DMS114 treated with DMSO at 0.1 percent for 48 hours (cell line): ENCODE measurements at regions not wholly inside any gene's neighbourhood (a gene's known extent, or its start where the extent isn't known, plus 50 kb on each side); places are given as distances from the start of the nearest gene placed in this dataset.
A peak's percentile ranks its signal among the peaks of the same experiment; 100 is the strongest.

Source experiments
- DNase-seq: peaks from one replicate; lab custom pipeline; 2025; ENCODE audit not compliant: unreplicated experiment; lab: John Stamatoyannopoulos, UW

GRCh38 chr15:35320158-35320780 is 225.7 kb downstream of the DPH6 start:
- DNase-seq, result no peak

DNA sequence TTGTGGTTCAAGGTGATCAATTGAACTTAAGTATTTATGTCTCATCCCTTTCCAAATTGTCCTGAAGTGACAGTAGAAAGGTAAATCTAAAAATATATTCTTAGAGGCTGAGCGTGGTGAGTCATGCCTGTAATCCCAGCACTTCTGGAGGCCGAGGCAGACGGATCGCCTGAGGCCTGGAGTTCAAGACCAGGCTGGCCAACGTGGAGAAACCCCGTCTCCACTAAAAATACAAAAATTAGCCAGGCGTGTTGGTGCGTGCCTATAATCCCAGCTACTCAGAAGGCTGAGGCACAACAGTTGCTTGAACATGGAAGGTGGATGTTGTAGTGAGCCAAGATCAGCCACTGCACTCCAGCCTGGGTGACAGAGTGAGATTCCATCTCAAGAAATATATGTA is 226.6 kb downstream of the DPH6 start:
- DNase-seq, result no peak

DNA sequence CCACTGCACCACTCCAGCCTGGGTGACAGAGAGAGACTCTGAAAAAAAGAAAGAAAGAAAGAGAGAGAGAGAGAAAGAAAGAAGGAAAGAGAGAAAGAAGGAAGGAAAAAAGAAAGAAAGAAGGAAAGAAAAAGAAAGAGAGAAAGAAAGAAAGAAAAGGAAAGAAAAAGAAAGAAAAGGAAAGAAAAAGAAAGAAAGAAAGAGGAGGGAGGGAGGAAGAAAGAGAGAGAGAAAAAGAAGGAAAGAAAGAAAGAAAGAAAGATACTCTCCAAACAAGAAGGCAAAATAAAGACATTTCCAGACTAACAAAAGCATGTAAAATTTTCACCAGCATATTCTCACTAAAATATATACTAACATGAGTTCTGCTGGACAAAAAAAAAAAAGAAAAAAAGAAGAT is 228.7 kb downstream of the DPH6 start:
- DNase-seq, result no peak

GRCh38 chr15:35312344-35312743 is 227.2 kb upstream of the NANOGP8 start:
- DNase-seq, result no peak

DNA sequence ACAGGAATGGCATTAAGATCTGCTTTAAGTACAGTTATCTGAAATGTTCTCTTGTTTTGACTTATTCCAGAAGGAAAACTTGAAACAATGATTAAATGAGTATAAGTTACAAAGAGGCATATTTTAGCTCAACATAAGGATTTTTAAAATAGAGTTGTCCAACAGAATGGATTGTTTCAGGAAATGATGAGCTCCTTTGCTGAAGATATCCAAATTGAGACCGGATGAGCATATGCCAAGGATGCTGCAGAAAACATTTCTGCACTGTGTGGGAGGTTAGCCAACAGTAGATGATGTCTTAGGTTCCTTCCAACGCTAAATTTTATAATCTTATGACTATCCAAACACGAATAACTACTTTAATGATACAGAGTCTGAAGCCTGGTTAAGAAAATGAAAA is 226.5 kb upstream of the NANOGP8 start:
- DNase-seq, result no peak

DNA sequence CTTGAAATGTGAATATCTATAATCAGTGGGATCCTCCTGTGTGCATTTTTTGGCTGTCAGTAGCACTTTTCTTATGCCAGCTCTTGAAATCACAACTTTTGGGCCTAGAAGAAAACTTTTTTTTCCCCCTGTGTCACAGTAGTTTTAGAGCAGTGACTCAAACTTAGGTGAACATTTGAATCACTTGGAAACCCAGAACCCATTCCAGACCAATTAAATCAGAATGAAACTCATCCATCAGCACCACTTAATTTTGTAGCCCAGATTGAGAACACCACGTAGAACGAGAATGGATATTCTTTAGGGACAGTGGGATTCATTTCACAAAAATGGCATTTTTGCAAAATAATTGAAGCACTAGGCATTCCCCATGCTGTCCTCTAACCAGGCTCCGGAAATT is 224.8 kb upstream of the NANOGP8 start:
- no peak for DNase-seq

GRCh38 chr15:35308802-35309201 is 223.7 kb upstream of the NANOGP8 start:
- DNase-seq, result peak; percentile 60

- no peak for DNase-seq
These were observed 222.6 kb upstream of the NANOGP8 start for GRCh38 chr15:35307676-35308075.

GRCh38 chr15:35307026-35307425 is 221.9 kb upstream of the NANOGP8 start:
- no peak for DNase-seq

- DNase-seq, result peak; percentile 57
These were observed 221.4 kb upstream of the NANOGP8 start for GRCh38 chr15:35306361-35306981.

DNA sequence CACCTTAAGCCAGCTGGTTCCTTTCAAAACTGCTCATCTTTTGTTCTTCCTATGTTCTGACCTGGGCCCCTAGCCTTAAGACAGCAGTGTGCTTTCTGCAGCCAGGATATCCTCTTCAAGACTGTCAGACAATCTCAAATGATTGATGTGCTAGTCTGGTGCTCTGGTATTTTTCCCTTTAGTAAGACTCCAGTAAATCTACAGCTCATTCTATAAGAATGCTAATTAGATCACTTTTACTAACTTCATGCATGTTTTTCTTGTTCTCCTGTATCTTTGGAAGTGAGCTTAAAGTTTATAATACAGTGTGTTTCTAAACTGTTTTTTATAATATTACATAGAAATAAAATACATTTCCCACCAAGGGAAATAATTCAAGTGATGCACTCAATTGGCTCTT is 220.9 kb upstream of the NANOGP8 start:
- DNase-seq, result peak; percentile 58

- no peak for DNase-seq
These were observed 220.0 kb upstream of the NANOGP8 start for GRCh38 chr15:35305031-35305550.

GRCh38 chr15:35304389-35304788 is 219.3 kb upstream of the NANOGP8 start:
- DNase-seq, result no peak

DNA sequence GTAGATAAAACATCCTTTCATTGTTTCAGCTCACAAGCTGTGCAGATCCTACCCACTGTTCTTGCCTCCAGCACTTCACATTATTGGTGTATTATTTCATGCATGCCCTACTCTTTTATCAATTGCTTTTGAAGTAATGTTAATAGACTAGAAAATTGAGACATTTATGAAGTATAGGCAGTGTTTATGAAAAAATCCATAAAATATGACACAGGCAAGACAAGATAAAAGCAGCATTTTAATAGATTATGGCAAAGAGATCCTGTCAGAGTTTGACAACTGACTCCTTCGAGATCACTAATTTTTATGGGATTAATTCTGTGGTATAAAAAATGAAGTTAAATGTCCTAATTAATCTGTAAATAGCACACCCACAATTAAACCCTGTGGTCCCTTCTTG is 217.2 kb upstream of the NANOGP8 start:
- no peak for DNase-seq

- no peak for DNase-seq
These were observed 216.0 kb upstream of the NANOGP8 start for GRCh38 chr15:35301088-35301487.

GRCh38 chr15:35299059-35299735 is 214.1 kb upstream of the NANOGP8 start:
- no peak for DNase-seq

DNA sequence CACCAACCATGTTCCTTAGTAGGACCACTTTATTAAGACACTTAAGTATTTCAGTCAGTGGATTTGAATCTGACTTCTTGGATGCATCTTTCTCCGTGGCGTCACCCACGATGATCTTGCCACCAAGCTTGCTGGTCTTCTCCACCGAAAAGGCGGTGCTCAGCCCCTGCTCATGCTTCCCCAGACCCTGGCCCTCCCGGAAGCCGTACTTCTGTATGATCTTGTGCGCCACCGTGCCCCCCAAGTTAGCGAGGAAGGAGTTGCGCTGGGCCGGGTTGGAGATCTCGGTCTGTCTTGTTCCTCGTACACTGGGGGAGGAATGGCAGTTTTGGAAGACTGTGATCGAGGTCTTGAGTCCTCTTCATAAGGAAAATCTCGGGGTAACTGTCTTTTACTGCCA is 213.4 kb upstream of the NANOGP8 start:
- DNase-seq, result no peak

DNA sequence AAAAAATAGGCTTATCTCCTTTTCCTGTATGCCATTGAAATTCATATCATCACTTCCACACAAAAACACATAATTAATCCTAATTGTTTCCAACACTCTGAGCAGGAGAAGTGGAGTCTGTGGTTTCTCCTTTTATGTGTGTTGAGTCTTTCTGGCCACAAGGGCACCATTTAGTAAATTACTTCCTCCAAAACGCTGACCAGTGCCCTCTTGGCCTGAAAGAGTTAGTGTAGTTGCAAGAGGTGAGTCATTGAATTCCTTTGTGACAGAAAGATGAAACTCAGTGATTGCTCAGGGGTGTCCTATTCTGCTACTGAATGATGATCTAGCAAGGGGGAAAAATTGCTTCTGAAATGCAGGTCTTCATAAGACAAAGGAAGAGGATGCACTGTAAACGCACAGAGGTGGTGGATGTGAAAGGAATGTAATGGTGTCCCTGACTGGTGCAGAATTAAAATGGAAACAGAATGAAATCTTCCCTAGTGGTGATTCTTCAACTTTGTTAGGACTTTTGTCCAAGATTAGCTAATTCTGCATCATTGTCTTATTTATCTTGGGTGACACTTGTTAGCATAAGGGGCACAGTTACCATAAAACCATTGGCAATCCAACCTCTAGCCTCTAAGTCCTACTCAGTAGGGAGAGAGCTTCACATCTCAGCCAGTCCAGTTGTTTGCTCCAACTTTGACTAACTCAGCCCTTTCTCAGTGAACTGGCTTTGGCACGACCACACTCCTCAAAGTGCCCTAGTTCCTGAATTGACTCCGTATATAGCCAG is 208.4 kb upstream of the NANOGP8 start:
- no peak for DNase-seq

DNA sequence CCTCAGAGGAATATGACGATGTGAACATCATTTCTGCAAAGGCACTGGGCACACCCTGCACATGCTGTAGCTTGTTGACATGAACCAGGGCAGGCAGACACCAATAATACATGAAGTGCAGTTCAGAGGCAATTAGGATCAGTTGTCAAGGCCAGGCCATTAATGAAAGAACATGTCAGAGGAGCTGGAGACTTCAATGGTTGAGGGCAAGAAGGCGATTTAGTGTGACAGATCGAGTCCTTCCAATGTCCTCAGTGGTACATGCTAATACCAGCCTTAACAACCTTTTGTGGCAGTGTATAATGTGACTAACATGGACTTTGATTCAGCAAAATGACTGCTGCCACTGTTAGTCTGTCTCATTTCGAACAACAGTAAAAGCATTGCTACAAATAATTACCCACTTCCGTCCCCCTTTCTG is 205.2 kb upstream of the NANOGP8 start:
- DNase-seq, result peak; percentile 44

GRCh38 chr15:35289024-35289617 is 204.0 kb upstream of the NANOGP8 start:
- DNase-seq, result peak; percentile 69

- DNase-seq, result no peak
These were observed 203.5 kb upstream of the NANOGP8 start for GRCh38 chr15:35288580-35288979.
